ENCODE measurements at regions not wholly inside any gene's neighbourhood (a gene's known extent, or its start where the extent isn't known, plus 50 kb on each side); places are given as distances from the start of the nearest gene placed in this dataset.

DNA sequence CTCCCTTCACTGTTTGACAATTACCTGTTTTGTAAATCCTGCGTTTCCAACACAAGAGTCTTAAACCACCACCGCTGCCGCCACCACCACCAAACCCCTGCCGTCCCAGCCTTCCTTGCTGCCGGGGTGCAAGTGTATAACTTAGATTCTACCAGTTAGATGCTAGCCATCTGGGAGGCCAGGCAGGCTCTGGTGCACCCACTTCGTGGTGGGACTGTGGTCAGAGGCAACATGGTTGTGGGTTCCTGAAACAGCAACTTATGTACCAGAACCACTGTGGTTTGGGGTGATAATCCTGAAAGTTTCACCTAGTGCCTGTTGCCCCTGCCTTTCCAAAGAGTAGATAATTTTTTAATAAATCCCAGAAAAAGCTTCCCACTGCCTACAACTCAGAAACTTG, 510.5 kb downstream of the CCSER2 start:
- TF ChIP-seq, protein P1, sequence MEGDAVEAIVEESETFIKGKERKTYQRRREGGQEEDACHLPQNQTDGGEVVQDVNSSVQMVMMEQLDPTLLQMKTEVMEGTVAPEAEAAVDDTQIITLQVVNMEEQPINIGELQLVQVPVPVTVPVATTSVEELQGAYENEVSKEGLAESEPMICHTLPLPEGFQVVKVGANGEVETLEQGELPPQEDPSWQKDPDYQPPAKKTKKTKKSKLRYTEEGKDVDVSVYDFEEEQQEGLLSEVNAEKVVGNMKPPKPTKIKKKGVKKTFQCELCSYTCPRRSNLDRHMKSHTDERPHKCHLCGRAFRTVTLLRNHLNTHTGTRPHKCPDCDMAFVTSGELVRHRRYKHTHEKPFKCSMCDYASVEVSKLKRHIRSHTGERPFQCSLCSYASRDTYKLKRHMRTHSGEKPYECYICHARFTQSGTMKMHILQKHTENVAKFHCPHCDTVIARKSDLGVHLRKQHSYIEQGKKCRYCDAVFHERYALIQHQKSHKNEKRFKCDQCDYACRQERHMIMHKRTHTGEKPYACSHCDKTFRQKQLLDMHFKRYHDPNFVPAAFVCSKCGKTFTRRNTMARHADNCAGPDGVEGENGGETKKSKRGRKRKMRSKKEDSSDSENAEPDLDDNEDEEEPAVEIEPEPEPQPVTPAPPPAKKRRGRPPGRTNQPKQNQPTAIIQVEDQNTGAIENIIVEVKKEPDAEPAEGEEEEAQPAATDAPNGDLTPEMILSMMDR (IDR thresholded peaks at IDR 0.05): no peak
- no peak overlapping the region for H3K4me3 ChIP-seq
- no peak for ATAC-seq
- H3K4me1 ChIP-seq (ENCODE audit: low read depth): no peaks in the 10 kb centered on the region
- H3K9me3 ChIP-seq: no peaks in the 10 kb centered on the region
- intact Hi-C loops (cut with DNase I, micrococcal nuclease): no loop called here
- H3K36me3 ChIP-seq (ENCODE audit: low read depth): no peaks in the 10 kb centered on the region
- no peak for DNase-seq

DNA sequence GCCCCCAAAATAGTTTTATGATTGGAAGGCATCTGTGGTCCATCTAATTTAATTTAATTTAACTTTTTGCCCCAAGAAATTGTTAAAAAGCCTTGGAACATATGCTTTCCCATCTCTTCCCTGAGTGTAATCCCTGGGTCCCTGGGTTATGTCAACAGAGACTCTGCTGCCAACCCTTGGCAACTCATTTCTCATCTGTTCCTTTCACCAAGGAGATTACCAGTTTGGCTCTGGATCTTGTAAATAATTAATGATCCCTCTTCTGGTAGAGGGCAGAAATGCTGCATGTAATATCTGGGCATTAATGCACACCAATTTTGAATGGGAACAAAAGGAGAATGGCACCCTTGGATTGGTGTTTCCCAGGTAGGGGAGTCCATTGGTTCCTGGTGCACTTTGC, 514.2 kb downstream of the CCSER2 start:
- TF ChIP-seq, protein P1 (IDR thresholded peaks at IDR 0.05): no peak
- no peaks in the 10 kb centered on the region for H3K9me3 ChIP-seq
- intact Hi-C loops (cut with DNase I, micrococcal nuclease): no loop called here
- no peaks in the 10 kb centered on the region for H3K36me3 ChIP-seq (ENCODE audit: low read depth)
- no peaks in the 10 kb centered on the region for H3K4me1 ChIP-seq (ENCODE audit: low read depth)
- no peak for ATAC-seq
- no peak overlapping the region for H3K4me3 ChIP-seq
- DNase-seq: no peak

DNA sequence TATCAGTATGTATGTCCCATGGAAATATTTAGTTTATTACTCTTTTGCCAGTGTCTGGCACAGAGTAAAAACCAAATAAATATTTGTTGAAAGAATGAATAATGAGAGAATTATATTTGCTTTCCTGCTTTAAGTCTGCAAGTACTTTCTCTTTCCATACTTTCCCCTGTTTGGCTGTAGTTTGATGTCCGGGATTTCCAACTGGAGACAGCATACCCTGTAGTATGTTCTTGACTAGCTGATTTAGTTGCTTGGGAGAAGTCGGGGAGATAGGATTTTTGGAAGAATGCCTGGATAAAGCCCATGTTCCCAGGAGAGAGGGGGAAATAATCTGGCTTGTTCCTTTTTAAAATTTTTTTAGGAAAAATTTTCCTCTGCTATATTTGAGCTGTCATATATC, 516.1 kb downstream of the CCSER2 start:
- Histone ChIP-seq H3K4me1 (ENCODE audit: low read depth) (no peaks in the 10 kb centered on the region), H3K4me3 (no peak overlapping the region), H3K36me3 (ENCODE audit: low read depth) (no peaks in the 10 kb centered on the region), H3K9me3 (no peaks in the 10 kb centered on the region)
- DNase-seq: no peak
- no peak for ATAC-seq
- intact Hi-C loops (cut with DNase I, micrococcal nuclease): no loop called here
- TF ChIP-seq, protein P1 (IDR thresholded peaks at IDR 0.05): no peak

DNA sequence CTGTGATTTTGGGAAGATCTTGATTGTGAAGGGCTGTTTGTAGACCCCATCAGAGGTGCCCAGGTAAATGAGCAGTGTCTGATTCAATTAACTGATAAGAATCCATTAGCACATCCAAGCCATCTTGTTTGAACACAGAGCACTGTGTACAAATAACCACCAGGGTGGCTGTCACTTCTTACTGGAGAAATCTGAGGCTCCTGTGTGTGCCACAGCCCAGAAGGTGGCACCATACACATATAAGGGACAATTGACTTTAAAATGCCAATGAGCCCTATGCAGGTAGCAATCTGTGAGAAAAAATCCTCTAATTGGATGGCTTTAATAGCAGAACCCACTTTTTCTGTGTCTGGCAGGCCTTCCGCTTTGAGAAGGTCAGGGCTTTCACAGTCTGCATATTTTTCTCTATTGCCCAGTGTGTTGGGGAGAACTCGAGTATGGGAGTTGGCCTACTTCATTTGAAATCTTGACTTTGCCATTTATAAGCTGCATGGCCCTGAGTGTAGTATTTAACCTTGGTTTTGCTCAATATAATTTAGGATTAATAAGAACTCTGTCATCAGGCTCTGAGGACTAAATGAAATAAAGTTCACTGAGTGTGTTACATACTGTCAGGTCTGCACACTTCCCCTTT, 517.4 kb downstream of the CCSER2 start:
- Histone ChIP-seq H3K9me3 (no peaks in the 10 kb centered on the region), H3K4me1 (ENCODE audit: low read depth) (no peaks in the 10 kb centered on the region), H3K4me3 (no peak overlapping the region), H3K36me3 (ENCODE audit: low read depth) (no peaks in the 10 kb centered on the region)
- intact Hi-C loops (cut with DNase I, micrococcal nuclease): no loop called here
- TF ChIP-seq, protein P1 (IDR thresholded peaks at IDR 0.05): no peak
- peak; percentile 46 for ATAC-seq
- peak in 1 of 3 donors; percentile 38 for DNase-seq

DNA sequence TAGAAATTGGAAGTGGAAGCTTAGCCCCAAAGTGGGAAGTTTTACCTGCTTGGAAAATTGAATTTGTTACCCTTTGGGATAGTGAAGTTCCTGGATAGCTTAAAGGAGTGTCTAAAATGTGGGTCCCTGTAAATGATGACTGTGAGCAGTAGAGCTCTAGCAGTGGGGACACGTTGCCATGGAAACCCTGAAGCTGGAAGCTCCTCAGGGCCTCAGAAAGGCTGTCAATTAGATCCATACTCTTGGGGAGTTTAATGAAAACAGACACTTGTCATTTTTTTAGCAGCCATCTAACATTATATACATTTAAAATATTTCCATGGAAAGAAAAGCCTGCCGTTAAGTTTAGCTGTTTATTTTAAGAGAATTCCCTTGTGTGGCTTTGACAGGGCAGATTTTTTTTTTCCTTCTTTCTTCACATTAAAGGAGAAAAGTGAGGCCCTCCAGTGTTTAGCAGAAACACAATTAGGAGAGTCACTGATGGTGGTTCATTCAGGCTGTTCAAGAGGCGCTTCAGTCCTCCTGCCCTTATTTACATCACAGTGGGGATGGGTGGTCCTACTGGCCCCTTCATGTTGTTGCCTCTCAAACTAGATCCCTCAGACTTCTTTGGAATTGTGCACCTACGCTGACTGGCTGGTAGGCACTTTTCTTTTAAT, 518.4 kb downstream of the CCSER2 start:
- no peak for ATAC-seq
- no peaks in the 10 kb centered on the region for H3K4me1 ChIP-seq (ENCODE audit: low read depth)
- intact Hi-C loops (cut with DNase I, micrococcal nuclease): no loop called here
- H3K4me3 ChIP-seq: no peak overlapping the region
- no peaks in the 10 kb centered on the region for H3K9me3 ChIP-seq
- DNase-seq: no peak
- TF ChIP-seq, protein P1 (IDR thresholded peaks at IDR 0.05): no peak
- H3K36me3 ChIP-seq (ENCODE audit: low read depth): no peaks in the 10 kb centered on the region

Data from mucosa of descending colon (tissue), 3 donors.